ENCODE measurements at regions not wholly inside any gene's neighbourhood (a gene's known extent, or its start where the extent isn't known, plus 50 kb on each side); places are given as distances from the start of the nearest gene placed in this dataset.

GRCh38 chr2:237198164-237198855 lies 112.6 kb downstream of the COPS8 start:
- TF ChIP-seq CTCF (IDR thresholded peaks at IDR 0.05; ENCODE audit: control insufficient read depth, insufficient read depth, low read depth, low read length, missing control alignments): no peak
- no peak overlapping the region for H3K4me3 ChIP-seq (ENCODE audit: control insufficient read depth, low read depth, low read length)
- no peak for DNase-seq (ENCODE audit: low read depth)

DNA sequence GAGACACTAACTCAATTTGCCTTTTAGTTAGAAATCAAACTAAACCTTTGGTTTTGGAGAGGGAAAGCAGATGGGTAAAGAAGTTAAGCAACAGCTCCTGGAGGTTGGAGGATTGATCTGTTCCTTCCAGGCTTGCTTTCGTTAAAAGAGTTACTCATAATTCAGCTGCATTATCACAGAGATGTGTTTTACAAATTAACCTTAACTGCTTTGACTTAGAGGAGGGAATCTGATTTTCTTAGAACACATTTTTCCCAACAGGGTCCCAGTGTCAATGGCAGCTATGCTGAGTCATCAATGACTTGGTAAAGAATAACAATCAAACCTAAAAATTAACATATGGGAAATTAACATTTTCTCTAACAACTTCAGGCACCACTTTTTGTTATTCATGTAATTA lies 113.4 kb downstream of the COPS8 start:
- DNase-seq (ENCODE audit: low read depth): no peak
- TF ChIP-seq CTCF (IDR thresholded peaks at IDR 0.05; ENCODE audit: control insufficient read depth, insufficient read depth, low read depth, low read length, missing control alignments): no peak
- H3K4me3 ChIP-seq (ENCODE audit: control insufficient read depth, low read depth, low read length): no peak overlapping the region

- H3K4me3 ChIP-seq (ENCODE audit: control insufficient read depth, low read depth, low read length): no peak overlapping the region
- DNase-seq (ENCODE audit: low read depth): no peak
- TF ChIP-seq CTCF (IDR thresholded peaks at IDR 0.05; ENCODE audit: control insufficient read depth, insufficient read depth, low read depth, low read length, missing control alignments): no peak
Observed at GRCh38 chr2:237199577-237199976, 113.9 kb downstream of the COPS8 start.

GRCh38 chr2:237200462-237200861 lies 114.8 kb downstream of the COPS8 start:
- no peak for DNase-seq (ENCODE audit: low read depth)
- no peak for TF ChIP-seq CTCF (IDR thresholded peaks at IDR 0.05; ENCODE audit: control insufficient read depth, insufficient read depth, low read depth, low read length, missing control alignments)
- no peak overlapping the region for H3K4me3 ChIP-seq (ENCODE audit: control insufficient read depth, low read depth, low read length)

- TF ChIP-seq CTCF (IDR thresholded peaks at IDR 0.05; ENCODE audit: control insufficient read depth, insufficient read depth, low read depth, low read length, missing control alignments): no peak
- H3K4me3 ChIP-seq (ENCODE audit: control insufficient read depth, low read depth, low read length): no peak overlapping the region
- DNase-seq (ENCODE audit: low read depth): peak; percentile 88
Observed at GRCh38 chr2:237201461-237202287, 116.0 kb downstream of the COPS8 start.

DNA sequence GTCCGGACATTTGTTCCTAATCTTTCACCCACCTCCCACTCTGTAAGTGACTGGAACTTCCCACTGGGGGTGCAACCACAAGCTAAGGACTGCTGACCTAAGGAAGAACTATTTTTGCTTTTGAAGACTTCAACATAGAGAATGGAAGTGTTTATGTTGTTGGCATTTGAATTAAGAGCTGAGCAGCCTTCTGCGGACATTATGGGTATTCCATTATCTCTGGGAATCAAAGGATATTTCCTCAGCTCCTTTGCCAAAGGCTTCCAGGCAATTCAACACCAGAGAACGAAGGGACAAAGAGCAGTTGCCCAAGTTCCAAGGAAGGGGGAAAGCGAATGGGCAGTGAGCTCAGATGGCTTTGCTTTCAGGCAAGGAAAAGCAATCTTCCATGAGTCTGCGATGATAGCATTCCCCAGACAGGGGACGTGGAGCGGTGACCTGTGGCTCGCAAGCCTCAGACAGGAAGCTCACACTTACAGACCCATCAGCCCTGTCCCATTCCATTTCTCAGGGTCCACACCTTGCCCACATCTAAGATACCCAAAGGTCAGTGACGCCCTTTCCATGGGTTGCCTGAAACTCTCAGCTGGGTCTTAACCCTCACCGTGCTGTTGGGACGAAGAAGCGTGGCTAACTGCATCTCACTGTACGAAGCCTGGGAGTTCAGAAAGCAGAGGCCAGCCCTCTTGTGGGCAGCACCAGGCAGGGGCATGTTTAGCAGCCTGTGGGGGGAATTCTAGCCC lies 116.8 kb downstream of the COPS8 start:
- no peak for DNase-seq (ENCODE audit: low read depth)
- no peak overlapping the region for H3K4me3 ChIP-seq (ENCODE audit: control insufficient read depth, low read depth, low read length)
- no peak for TF ChIP-seq CTCF (IDR thresholded peaks at IDR 0.05; ENCODE audit: control insufficient read depth, insufficient read depth, low read depth, low read length, missing control alignments)

Data from AG09309 (cell line).